Tibial artery (tissue), 4 donors: ENCODE measurements at regions not wholly inside any gene's neighbourhood (a gene's known extent, or its start where the extent isn't known, plus 50 kb on each side); places are given as distances from the start of the nearest gene placed in this dataset.

Experiments
- DNase-seq, 2 donors: peaks; one replicate each; pipeline ENCODE4 v3.0.0-alpha.2; 2019
- H3K27ac ChIP-seq, 2 donors: fragments of 200-600 bp; sonication (generic) in 1 of 2; 1 replicate in 1 of 2; 2 replicates in 1 of 2; pipeline ENCODE4 v1.5.1; 2018 to 2019; ENCODE audit warnings: mild to moderate bottlenecking in 1 of 2
- H3K27me3 ChIP-seq, 2 donors: fragments of 200-600 bp; sonication (generic) in 1 of 2; one replicate each; pipeline versions ENCODE4 v1.5.1 to v1.6.0; 2016 to 2019
- H3K36me3 ChIP-seq, 3 donors: fragments of 200-600 bp; sonication (generic) in 2 of 3; one replicate each; pipeline ENCODE4 v1.5.1; 2016 to 2019; ENCODE audit warnings: mild to moderate bottlenecking in 2 of 3
- H3K4me1 ChIP-seq, 4 donors: fragments of 200-600 bp; sonication (generic) in 2 of 4; 1 replicate in 3 of 4; 2 replicates in 1 of 4; pipeline ENCODE4 v1.5.1; 2016 to 2019
- H3K4me3 ChIP-seq, 2 donors: fragments of 200-600 bp; sonication (generic) in 1 of 2; 1 replicate in 1 of 2; 2 replicates in 1 of 2; pipeline ENCODE4 v1.5.1; 2018 to 2019; ENCODE audit warnings: mild to moderate bottlenecking in 2 of 2
- H3K9me3 ChIP-seq, 3 donors: fragments of 200-600 bp; sonication (generic) in 1 of 3; one replicate each; pipeline ENCODE4 v1.5.1; 2016 to 2019
- intact Hi-C: fragments of 100-400 bp; cut with DNase I; formaldehyde crosslinking; loops from one replicate; pipeline ENCODE4 v1.15.0; 2023; ENCODE audit warnings: low total_unique reads
- TF ChIP-seq, protein P1 (sequence below), 2 experiments: fragments of 200-600 bp in 1 of 2; fragments of 450-650 bp in 1 of 2; IDR thresholded peaks; one replicate each; pipeline ENCODE4 v1.5.1; 2017 to 2019; ENCODE audit warnings: antibody characterized with exemption in 2 of 2, mild to moderate bottlenecking in 1 of 2, moderate library complexity in 1 of 2

DNA sequence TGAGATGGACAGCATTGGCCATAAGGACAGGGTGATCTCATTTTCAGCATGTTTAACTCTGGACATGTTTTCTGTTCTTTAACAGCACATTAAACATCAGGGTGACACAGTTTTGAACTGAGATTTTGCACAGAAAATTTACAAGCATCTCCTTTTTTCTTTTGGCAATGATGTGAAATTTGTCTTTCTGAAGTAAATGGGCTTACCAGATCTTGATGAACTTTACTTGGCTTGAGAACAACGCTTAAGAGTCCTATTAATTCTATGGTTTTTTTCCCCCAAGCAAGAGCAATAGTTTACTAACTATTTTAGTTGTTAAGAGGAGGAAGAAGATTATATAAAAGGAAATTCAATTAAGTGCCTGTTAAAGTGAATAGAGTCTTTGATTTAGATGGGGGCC, 491.0 kb downstream of the SNAPC1 start:
- Histone ChIP-seq H3K27ac (no peak overlapping the region), H3K4me3 (no peak overlapping the region), H3K4me1 (no peaks in the 10 kb centered on the region), H3K9me3 (no peaks in the 10 kb centered on the region), H3K36me3 (no peaks in the 10 kb centered on the region), H3K27me3 (no peaks in the 10 kb centered on the region)
- intact Hi-C loops = no loop called here
- no peak for DNase-seq
- TF ChIP-seq, protein P1, sequence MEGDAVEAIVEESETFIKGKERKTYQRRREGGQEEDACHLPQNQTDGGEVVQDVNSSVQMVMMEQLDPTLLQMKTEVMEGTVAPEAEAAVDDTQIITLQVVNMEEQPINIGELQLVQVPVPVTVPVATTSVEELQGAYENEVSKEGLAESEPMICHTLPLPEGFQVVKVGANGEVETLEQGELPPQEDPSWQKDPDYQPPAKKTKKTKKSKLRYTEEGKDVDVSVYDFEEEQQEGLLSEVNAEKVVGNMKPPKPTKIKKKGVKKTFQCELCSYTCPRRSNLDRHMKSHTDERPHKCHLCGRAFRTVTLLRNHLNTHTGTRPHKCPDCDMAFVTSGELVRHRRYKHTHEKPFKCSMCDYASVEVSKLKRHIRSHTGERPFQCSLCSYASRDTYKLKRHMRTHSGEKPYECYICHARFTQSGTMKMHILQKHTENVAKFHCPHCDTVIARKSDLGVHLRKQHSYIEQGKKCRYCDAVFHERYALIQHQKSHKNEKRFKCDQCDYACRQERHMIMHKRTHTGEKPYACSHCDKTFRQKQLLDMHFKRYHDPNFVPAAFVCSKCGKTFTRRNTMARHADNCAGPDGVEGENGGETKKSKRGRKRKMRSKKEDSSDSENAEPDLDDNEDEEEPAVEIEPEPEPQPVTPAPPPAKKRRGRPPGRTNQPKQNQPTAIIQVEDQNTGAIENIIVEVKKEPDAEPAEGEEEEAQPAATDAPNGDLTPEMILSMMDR (IDR thresholded peaks at IDR 0.05) = no peak

DNA sequence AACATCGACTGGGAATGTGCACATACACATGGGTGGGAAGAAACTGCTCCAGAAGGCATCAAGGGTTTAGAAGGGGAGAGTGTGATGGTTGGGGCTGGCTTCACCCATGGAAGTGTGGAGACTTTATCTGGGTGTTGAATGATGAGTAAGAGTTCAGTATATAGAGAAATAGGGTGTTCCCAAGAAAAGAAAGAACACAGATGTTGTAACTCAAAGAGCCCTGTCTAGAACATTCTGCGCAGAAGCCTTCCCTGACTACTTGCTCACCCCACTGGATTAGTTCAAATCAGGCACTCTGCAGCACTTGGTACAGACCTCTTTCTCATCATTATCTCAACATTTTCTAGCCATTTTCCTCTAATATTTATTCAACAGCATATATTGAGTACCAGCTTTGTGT, 491.7 kb downstream of the SNAPC1 start:
- no peak overlapping the region for H3K27ac ChIP-seq
- H3K9me3 ChIP-seq = no peaks in the 10 kb centered on the region
- intact Hi-C loops = no loop called here
- H3K36me3 ChIP-seq = no peaks in the 10 kb centered on the region
- H3K4me3 ChIP-seq = no peak overlapping the region
- no peaks in the 10 kb centered on the region for H3K4me1 ChIP-seq
- H3K27me3 ChIP-seq = no peaks in the 10 kb centered on the region
- TF ChIP-seq, protein P1 (IDR thresholded peaks at IDR 0.05) = no peak
- no peak for DNase-seq

DNA sequence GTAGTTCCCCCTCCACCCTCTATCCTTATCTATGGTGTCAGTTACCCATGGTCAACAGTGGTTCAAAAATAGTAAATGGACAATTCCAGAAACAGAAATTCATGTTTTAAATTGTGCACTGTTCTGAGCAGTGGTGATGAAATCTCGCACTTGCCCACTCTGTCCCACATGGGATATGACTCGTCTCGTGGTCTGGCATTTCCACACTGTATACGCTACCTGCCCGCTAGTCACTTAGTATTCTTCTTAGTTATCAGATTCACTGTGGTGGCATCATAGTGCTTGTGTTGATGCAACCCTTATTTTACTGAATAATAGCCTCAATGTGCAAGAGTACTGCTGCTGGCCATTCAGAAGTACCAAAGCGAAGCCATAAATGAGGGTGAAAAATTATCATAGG, 507.0 kb downstream of the SNAPC1 start:
- no peak for DNase-seq
- H3K9me3 ChIP-seq = no peaks in the 10 kb centered on the region
- H3K36me3 ChIP-seq = no peaks in the 10 kb centered on the region
- no peaks in the 10 kb centered on the region for H3K4me1 ChIP-seq
- no peak overlapping the region for H3K27ac ChIP-seq
- no peaks in the 10 kb centered on the region for H3K27me3 ChIP-seq
- no peak overlapping the region for H3K4me3 ChIP-seq
- intact Hi-C loops = no loop called here
- TF ChIP-seq, protein P1 (IDR thresholded peaks at IDR 0.05) = no peak

DNA sequence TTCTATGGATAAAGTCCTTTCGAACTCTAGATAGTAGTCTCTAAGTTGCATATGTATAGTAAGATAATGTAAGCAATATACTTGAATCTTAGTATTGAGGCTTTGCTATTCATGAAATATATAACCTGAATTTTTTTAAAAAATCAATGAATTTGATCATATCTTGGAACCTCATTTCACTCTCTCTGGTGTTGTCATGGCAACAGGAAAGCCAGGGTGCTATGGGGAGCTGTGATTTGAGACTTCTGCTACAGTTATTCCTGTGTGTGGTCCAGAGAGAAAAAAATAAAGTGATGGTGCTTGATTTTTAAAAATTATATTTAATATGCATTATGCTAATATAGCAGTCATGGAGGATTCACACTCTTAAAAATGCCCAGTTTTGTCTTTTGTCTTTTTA, 508.0 kb downstream of the SNAPC1 start:
- DNase-seq = no peak
- no peaks in the 10 kb centered on the region for H3K36me3 ChIP-seq
- no peak overlapping the region for H3K4me3 ChIP-seq
- no peak overlapping the region for H3K27ac ChIP-seq
- no peaks in the 10 kb centered on the region for H3K27me3 ChIP-seq
- intact Hi-C loops = no loop called here
- TF ChIP-seq, protein P1 (IDR thresholded peaks at IDR 0.05) = no peak
- no peaks in the 10 kb centered on the region for H3K4me1 ChIP-seq
- no peaks in the 10 kb centered on the region for H3K9me3 ChIP-seq

DNA sequence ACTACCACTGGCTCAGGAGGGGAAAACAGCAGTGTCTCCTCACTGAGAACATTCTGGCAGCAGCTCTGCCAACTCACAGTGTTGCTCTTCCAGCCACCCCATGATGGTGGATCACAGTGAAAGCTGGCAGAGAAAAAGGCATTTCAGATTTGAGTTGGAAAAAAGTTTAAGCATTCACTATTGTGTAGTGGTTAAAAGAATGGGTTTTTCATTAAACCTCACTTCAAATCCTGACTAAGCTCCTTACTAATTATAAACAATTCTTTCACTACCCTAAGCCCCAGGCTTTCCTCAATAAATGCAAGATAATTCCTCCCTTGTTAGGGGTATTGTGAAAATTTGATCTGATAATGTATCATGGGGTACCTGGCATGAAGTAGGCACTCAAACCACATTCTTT, 518.1 kb downstream of the SNAPC1 start:
- intact Hi-C loops = no loop called here
- no peaks in the 10 kb centered on the region for H3K9me3 ChIP-seq

DNA sequence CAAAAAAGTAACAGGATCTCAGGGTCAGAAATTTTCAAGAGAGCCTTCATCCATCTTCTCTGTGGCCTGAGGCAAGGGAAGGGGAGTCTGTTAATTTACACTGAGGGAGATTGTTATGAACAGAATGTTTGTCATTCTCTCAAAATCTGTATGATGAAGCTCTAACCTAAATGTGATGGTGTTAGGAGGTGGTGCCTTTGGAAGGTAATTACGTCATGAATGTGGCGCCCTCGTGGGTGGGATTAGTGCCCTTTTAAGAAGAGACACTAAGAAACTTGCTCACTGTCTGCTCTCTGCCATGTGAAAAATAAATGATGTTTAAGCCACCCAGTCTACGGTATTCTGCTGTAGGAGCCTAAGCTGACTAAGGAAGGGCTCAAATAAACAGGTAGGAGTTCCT, 521.6 kb downstream of the SNAPC1 start:
- no peaks in the 10 kb centered on the region for H3K4me1 ChIP-seq
- intact Hi-C loops = no loop called here
- H3K4me3 ChIP-seq = no peak overlapping the region
- H3K27me3 ChIP-seq = no peaks in the 10 kb centered on the region
- no peaks in the 10 kb centered on the region for H3K9me3 ChIP-seq
- H3K36me3 ChIP-seq = no peaks in the 10 kb centered on the region
- DNase-seq = no peak
- TF ChIP-seq, protein P1 (IDR thresholded peaks at IDR 0.05) = no peak
- H3K27ac ChIP-seq = no peak overlapping the region

More for the DNA sequence above, 518.1 kb downstream of the SNAPC1 start:
- no peaks in the 10 kb centered on the region for H3K27me3 ChIP-seq
- TF ChIP-seq, protein P1 (IDR thresholded peaks at IDR 0.05) = no peak
- no peaks in the 10 kb centered on the region for H3K36me3 ChIP-seq
- no peak for DNase-seq
- H3K27ac ChIP-seq = no peak overlapping the region
- H3K4me3 ChIP-seq = no peak overlapping the region
- no peaks in the 10 kb centered on the region for H3K4me1 ChIP-seq
